ENCODE measurements at regions not wholly inside any gene's neighbourhood (a gene's known extent, or its start where the extent isn't known, plus 50 kb on each side); places are given as distances from the start of the nearest gene placed in this dataset.

DNA sequence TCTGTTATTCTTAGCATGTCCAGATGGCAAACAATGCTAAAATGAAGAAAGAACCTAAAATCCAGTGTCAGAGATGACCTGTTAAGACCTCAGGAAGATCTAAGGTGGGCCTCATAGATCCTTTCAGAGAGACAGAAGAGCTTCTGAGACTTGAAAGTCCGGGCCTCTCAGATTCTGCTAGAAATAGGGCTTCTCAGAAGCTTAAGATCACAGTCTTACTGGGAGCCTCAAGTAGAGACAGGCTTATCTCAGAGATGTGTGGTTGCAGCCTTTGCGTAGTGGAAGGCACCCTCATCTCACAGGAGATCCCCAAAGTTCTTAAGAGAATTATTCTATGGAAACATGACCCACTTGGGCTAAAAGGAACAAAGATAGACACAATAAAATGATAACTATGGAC lies 642.8 kb downstream of the TNS3 start:
- TF ChIP-seq POLR2A (IDR thresholded peaks at IDR 0.05), result no peak
- TF ChIP-seq, protein P1, sequence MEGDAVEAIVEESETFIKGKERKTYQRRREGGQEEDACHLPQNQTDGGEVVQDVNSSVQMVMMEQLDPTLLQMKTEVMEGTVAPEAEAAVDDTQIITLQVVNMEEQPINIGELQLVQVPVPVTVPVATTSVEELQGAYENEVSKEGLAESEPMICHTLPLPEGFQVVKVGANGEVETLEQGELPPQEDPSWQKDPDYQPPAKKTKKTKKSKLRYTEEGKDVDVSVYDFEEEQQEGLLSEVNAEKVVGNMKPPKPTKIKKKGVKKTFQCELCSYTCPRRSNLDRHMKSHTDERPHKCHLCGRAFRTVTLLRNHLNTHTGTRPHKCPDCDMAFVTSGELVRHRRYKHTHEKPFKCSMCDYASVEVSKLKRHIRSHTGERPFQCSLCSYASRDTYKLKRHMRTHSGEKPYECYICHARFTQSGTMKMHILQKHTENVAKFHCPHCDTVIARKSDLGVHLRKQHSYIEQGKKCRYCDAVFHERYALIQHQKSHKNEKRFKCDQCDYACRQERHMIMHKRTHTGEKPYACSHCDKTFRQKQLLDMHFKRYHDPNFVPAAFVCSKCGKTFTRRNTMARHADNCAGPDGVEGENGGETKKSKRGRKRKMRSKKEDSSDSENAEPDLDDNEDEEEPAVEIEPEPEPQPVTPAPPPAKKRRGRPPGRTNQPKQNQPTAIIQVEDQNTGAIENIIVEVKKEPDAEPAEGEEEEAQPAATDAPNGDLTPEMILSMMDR (IDR thresholded peaks at IDR 0.05), result no peak
- Histone ChIP-seq H3K36me3 (ENCODE audit: low read depth, missing control alignments) (no peaks in the 10 kb centered on the region), H3K9me3 (no peaks in the 10 kb centered on the region), H3K4me1 (no peaks in the 10 kb centered on the region), H3K27me3 (no peaks in the 10 kb centered on the region), H3K4me3 (no peak overlapping the region), H3K27ac (no peak overlapping the region)
- 44 to 93% methylated on average over 2 of the region's 2 CpGs for WGBS, 2 donors
- intact Hi-C loops (cut with DNase I; ENCODE audit: low total_unique reads), result no loop called here
- no peak for DNase-seq

DNA sequence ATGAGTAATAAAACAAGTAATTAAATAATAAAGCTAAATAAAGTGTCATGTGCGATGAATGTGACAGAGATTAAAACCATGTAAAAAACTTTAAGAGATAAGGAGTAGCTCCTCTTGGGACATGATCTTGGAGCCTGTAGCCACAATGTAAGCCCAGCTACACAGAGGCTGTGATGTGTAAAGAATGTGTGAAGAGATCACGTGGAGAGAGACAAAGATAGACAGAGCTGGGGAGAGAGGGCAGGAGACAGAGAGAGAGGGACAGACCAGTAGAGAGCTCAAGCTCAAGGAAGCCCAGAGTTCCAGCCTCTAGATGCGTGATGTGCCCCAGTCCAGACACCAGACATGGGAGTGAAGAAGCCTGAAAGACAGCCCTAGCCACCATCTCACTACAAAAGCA lies 644.1 kb downstream of the TNS3 start:
- intact Hi-C loops (cut with DNase I; ENCODE audit: low total_unique reads), result no loop called here
- WGBS, 2 donors, result 80 to 91% methylated on average over 3 of the region's 3 CpGs
- Histone ChIP-seq H3K27ac (no peak overlapping the region), H3K4me1 (no peaks in the 10 kb centered on the region), H3K4me3 (no peak overlapping the region), H3K9me3 (no peaks in the 10 kb centered on the region), H3K27me3 (no peaks in the 10 kb centered on the region), H3K36me3 (ENCODE audit: low read depth, missing control alignments) (no peaks in the 10 kb centered on the region)
- DNase-seq, result no peak
- TF ChIP-seq, protein P1 (IDR thresholded peaks at IDR 0.05), result no peak
- no peak for TF ChIP-seq POLR2A (IDR thresholded peaks at IDR 0.05)

DNA sequence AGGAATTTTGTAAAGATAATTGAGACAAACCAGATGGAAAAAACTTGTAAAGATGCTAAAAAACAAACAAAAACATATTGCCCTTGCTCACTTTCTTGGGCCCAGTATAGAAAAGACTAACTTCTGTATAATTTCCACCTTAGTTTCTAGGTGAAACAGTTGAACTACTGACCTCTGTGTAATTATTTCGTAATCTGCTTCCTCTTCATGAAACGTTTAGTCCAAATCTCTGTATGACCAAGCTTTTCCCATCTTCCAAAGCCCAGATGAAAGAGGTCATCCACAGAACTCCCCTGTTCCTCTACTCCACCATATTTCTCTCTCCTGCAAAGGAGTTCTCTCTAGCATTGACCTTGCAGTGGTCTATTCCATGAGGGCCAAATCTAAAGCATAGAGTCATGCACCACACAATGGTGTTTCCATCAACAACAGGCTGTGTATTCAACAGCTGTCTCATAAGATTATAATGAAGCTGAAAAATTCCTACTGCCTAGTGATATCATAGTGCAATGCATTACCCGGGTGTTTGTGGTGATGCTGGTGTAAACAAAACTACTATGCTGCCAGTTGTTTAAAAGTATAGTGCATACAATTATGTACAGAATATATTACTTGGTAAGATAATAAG lies 647.6 kb downstream of the TNS3 start:
- intact Hi-C loops (cut with DNase I; ENCODE audit: low total_unique reads), result no loop called here
- no peaks in the 10 kb centered on the region for H3K36me3 ChIP-seq (ENCODE audit: low read depth, missing control alignments)
- no peak overlapping the region for H3K4me3 ChIP-seq
- no peaks in the 10 kb centered on the region for H3K9me3 ChIP-seq
- TF ChIP-seq POLR2A (IDR thresholded peaks at IDR 0.05), result no peak
- TF ChIP-seq, protein P1 (IDR thresholded peaks at IDR 0.05), result no peak
- no peaks in the 10 kb centered on the region for H3K27me3 ChIP-seq
- H3K4me1 ChIP-seq, result no peaks in the 10 kb centered on the region
- DNase-seq, result no peak
- 73 to 79% methylated on average over 3 of the region's 3 CpGs for WGBS, 2 donors
- H3K27ac ChIP-seq, result no peak overlapping the region

DNA sequence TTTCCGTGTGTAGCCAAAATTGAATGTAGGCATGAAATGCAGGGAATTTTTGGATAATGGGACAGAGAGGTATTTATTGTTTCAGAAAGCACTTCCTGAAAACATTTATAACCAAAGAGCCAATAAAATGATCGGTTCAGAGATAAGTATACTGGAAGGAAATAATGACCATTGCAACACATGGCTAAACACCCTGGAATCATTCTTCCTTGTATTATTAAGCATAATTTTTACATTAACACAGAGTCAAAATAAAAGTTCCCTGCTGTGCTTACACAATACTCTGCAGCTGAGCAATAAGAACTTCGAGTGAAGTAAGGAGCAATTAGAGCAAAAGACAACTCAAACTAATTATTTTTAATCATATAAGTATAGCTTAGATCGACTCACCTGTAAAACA lies 648.3 kb downstream of the TNS3 start:
- Histone ChIP-seq H3K4me1 (no peaks in the 10 kb centered on the region), H3K36me3 (ENCODE audit: low read depth, missing control alignments) (no peaks in the 10 kb centered on the region), H3K27me3 (no peaks in the 10 kb centered on the region), H3K9me3 (no peaks in the 10 kb centered on the region), H3K27ac (no peak overlapping the region), H3K4me3 (no peak overlapping the region)
- intact Hi-C loops (cut with DNase I; ENCODE audit: low total_unique reads), result no loop called here
- no peak for DNase-seq
- 79 to 81% methylated on average over 4 of the region's 4 CpGs for WGBS, 2 donors
- TF ChIP-seq, protein P1 (IDR thresholded peaks at IDR 0.05), result no peak
- TF ChIP-seq POLR2A (IDR thresholded peaks at IDR 0.05), result no peak
